IMR-90 (cell line): ENCODE measurements at regions not wholly inside any gene's neighbourhood (a gene's known extent, or its start where the extent isn't known, plus 50 kb on each side); places are given as distances from the start of the nearest gene placed in this dataset.

Experiments
- ATAC-seq: fragments of 200-7000 bp; cut with Tn5 transposase; 2 replicates; pipeline ENCODE4 v1.9.1; 2020; ENCODE audit warnings: low read depth, mild to moderate bottlenecking, moderate library complexity
- BruUV-seq: library from RNA; stranded (reverse); fragments of 400-500 nt; replicated peaks from 2 replicates; lab custom pipeline; 2021; lab: Mats Ljungman, UMichigan
- CTCF ChIA-PET: fragments of 300-600 bp; formaldehyde crosslinking; extraction: SDS; loops from one replicate; lab custom pipeline; 2021; ENCODE audit warnings: antibody characterized with exemption; lab: Yijun Ruan, JAX
- POLR2A ChIA-PET: fragments of 300-600 bp; sonication (Branson Sonifier 250); formaldehyde crosslinking; loops from one replicate; lab custom pipeline; 2022; ENCODE audit warnings: antibody characterized with exemption; ENCODE audit not compliant: unreplicated experiment; lab: Charles Lee
- DNase-seq: peaks from one replicate; pipeline ENCODE4 v3.0.0; 2013
- H2AFZ ChIP-seq: replicated peaks from 2 replicates; pipeline ENCODE3; 2013; ENCODE audit warnings: low read length, mild to moderate bottlenecking; ENCODE audit not compliant: poor library complexity
- H2AK5ac ChIP-seq: 2 replicates; pipeline ENCODE4 v1.6.1; 2013; ENCODE audit warnings: low read depth, low read length, inconsistent platforms
- H2AK9ac ChIP-seq: replicated peaks from 2 replicates; pipeline ENCODE3; 2013; ENCODE audit warnings: mild to moderate bottlenecking, low read depth, low read length, moderate library complexity; ENCODE audit not compliant: poor library complexity
- H2BK120ac ChIP-seq: 2 replicates; pipeline ENCODE4 v1.6.1; 2013; ENCODE audit warnings: low read depth, low read length, inconsistent platforms
- H2BK15ac ChIP-seq: 3 replicates; pipeline ENCODE4 v1.6.1; 2013; ENCODE audit warnings: low read depth, low read length, inconsistent platforms
- H2BK20ac ChIP-seq: 2 replicates; pipeline ENCODE4 v1.6.1; 2013; ENCODE audit warnings: low read depth, mild to moderate bottlenecking, inconsistent platforms, low read length, moderate library complexity
- H2BK5ac ChIP-seq: 2 replicates; pipeline ENCODE4 v1.6.1; 2013; ENCODE audit warnings: mild to moderate bottlenecking, low read depth, low read length, inconsistent platforms; ENCODE audit not compliant: poor library complexity, severe bottlenecking
- H3K14ac ChIP-seq: replicated peaks from 2 replicates; pipeline ENCODE4 v1.6.1; 2013; ENCODE audit warnings: low read depth, low read length, inconsistent platforms
- H3K18ac ChIP-seq: 2 replicates; pipeline ENCODE4 v1.6.1; 2013; ENCODE audit warnings: low read depth, low read length, control low read depth
- H3K23ac ChIP-seq: 2 replicates; pipeline ENCODE4 v1.6.1; 2013; ENCODE audit warnings: low read depth, low read length, inconsistent platforms
- H3K27ac ChIP-seq: 2 replicates; pipeline ENCODE4 v1.5.1; 2013; ENCODE audit warnings: mild to moderate bottlenecking, control low read depth, low read length; ENCODE audit not compliant: insufficient read depth
- H3K27me3 ChIP-seq: 2 replicates; pipeline ENCODE4 v1.6.1; 2013; ENCODE audit warnings: low read length; ENCODE audit not compliant: control insufficient read depth, insufficient read depth
- H3K36me3 ChIP-seq: 2 replicates; pipeline ENCODE4 v1.6.1; 2013; ENCODE audit warnings: low read length, mixed read lengths; ENCODE audit not compliant: control insufficient read depth, insufficient read depth
- H3K4ac ChIP-seq: 2 replicates; pipeline ENCODE4 v1.6.1; 2013; ENCODE audit warnings: low read depth, low read length, inconsistent platforms
- H3K4me1 ChIP-seq: 2 replicates; pipeline ENCODE4 v1.6.1; 2013; ENCODE audit warnings: low read length, mixed read lengths; ENCODE audit not compliant: control insufficient read depth, insufficient read depth
- H3K4me2 ChIP-seq: 2 replicates; pipeline ENCODE4 v1.6.1; 2013; ENCODE audit warnings: low read depth, mild to moderate bottlenecking, control low read depth, low read length, moderate library complexity
- H3K4me3 ChIP-seq: 2 replicates; pipeline ENCODE4 v1.5.1; 2013; ENCODE audit warnings: low read depth, mild to moderate bottlenecking, control low read depth, low read length, moderate library complexity; ENCODE audit not compliant: insufficient read depth
- H3K56ac ChIP-seq: 2 replicates; pipeline ENCODE4 v1.6.1; 2013; ENCODE audit warnings: low read length, inconsistent platforms; ENCODE audit not compliant: insufficient read depth; ENCODE audit errors: extremely low read depth
- H3K79me1 ChIP-seq, 2 experiments: 2 replicates each; pipeline ENCODE4 v1.6.1; 2013; ENCODE audit warnings: low read length in 2 of 2, inconsistent platforms in 1 of 2, low read depth in 1 of 2
- H3K9ac ChIP-seq: 2 replicates; pipeline ENCODE4 v1.6.1; 2013; ENCODE audit warnings: low read depth, low read length, control low read depth
- H3K9me1 ChIP-seq: 2 replicates; pipeline ENCODE4 v1.6.1; 2013; ENCODE audit warnings: low read length, inconsistent platforms; ENCODE audit not compliant: insufficient read depth
- H3K9me3 ChIP-seq: 2 replicates; pipeline ENCODE4 v1.6.1; 2013; ENCODE audit warnings: low read length; ENCODE audit not compliant: control insufficient read depth, insufficient read depth
- H4K20me1 ChIP-seq: 2 replicates; pipeline ENCODE4 v1.6.1; 2013; ENCODE audit warnings: low read length, inconsistent platforms; ENCODE audit not compliant: insufficient read depth
- H4K5ac ChIP-seq: 2 replicates; pipeline ENCODE4 v1.6.1; 2013; ENCODE audit warnings: mild to moderate bottlenecking, low read depth, low read length, control low read depth
- H4K8ac ChIP-seq, 2 experiments: 2 replicates each; pipeline ENCODE4 v1.6.1; 2013; ENCODE audit warnings: low read depth in 2 of 2, low read length in 2 of 2, control low read depth in 1 of 2, inconsistent platforms in 1 of 2
- H4K91ac ChIP-seq: 2 replicates; pipeline ENCODE4 v1.6.1; 2013; ENCODE audit warnings: low read depth, low read length, inconsistent platforms; ENCODE audit not compliant: insufficient read depth
- BHLHE40 ChIP-seq: fragments of 150-350 bp; IDR thresholded peaks from 2 replicates; pipeline ENCODE4 v1.6.1; 2016; ENCODE audit warnings: mild to moderate bottlenecking, low read depth, low read length
- CEBPB ChIP-seq: IDR thresholded peaks from 2 replicates; pipeline ENCODE4 v1.6.1; 2012; ENCODE audit warnings: low read depth, low read length, improper control_type of control experiment
- CHD1 ChIP-seq: IDR thresholded peaks from 2 replicates; pipeline ENCODE4 v1.6.1; 2012; ENCODE audit warnings: low read depth, low read length, improper control_type of control experiment
- FOS ChIP-seq: fragments of 150-350 bp; IDR thresholded peaks from 2 replicates; pipeline ENCODE4 v1.6.1; 2016; ENCODE audit warnings: low read depth, low read length
- MAFK ChIP-seq: IDR thresholded peaks from 2 replicates; pipeline ENCODE4 v1.6.1; 2012; ENCODE audit warnings: low read depth, low read length, improper control_type of control experiment
- MAZ ChIP-seq: IDR thresholded peaks from 2 replicates; pipeline ENCODE4 v1.6.1; 2012; ENCODE audit warnings: low read depth, mild to moderate bottlenecking, low read length, improper control_type of control experiment, moderate library complexity, borderline replicate concordance
- MXI1 ChIP-seq: IDR thresholded peaks from 2 replicates; pipeline ENCODE4 v1.6.1; 2012; ENCODE audit warnings: low read depth, mild to moderate bottlenecking, low read length, moderate library complexity, borderline replicate concordance
- NFE2L2 ChIP-seq: fragments of 150-350 bp; IDR thresholded peaks from 2 replicates; pipeline ENCODE4 v1.6.1; 2016; ENCODE audit warnings: low read depth, mild to moderate bottlenecking, low read length
- POLR2A ChIP-seq: IDR thresholded peaks from 2 replicates; pipeline ENCODE4 v1.6.1; 2012; ENCODE audit warnings: mild to moderate bottlenecking, low read depth, low read length
- RAD21 ChIP-seq: IDR thresholded peaks from 2 replicates; pipeline ENCODE4 v1.6.1; 2012; ENCODE audit warnings: low read length, improper control_type of control experiment
- RCOR1 ChIP-seq: IDR thresholded peaks from 2 replicates; pipeline ENCODE4 v1.6.1; 2012; ENCODE audit warnings: mild to moderate bottlenecking, low read length, improper control_type of control experiment; ENCODE audit not compliant: insufficient replicate concordance
- RFX5 ChIP-seq: IDR thresholded peaks from 2 replicates; pipeline ENCODE4 v1.8.0; 2012; ENCODE audit warnings: low read depth, mild to moderate bottlenecking, low read length, moderate library complexity
- SMC3 ChIP-seq: fragments of 150-350 bp; IDR thresholded peaks from 2 replicates; pipeline ENCODE4 v1.6.1; 2016; ENCODE audit warnings: low read depth, mild to moderate bottlenecking, antibody characterized with exemption, low read length, moderate library complexity
- WGBS, 2 experiments: methylation state at CpG; one replicate each; pipeline versions ENCODE4 v1.1.5 to v1.1.7; 2013; ENCODE audit warnings: missing lambda C conversion rate in 2 of 2; ENCODE audit not compliant: insufficient read length in 1 of 2; ENCODE audit errors: extremely low coverage in 2 of 2; 5-methylcytosine and 5-hydroxymethylcytosine counted together
- dilution Hi-C: fragments of 300-500 bp; cut with HindIII; formaldehyde crosslinking; loops from one replicate; pipeline ENCODE4 v1.14.3; 2018; ENCODE audit warnings: low sequenced_read_pairs; ENCODE audit not compliant: unreplicated experiment
- in situ Hi-C: fragments of 300-500 bp; cut with MboI; formaldehyde crosslinking; loops from 3 replicates; pipeline ENCODE4 v1.14.3; 2019; ENCODE audit warnings: low sequenced_read_pairs, inconsistent platforms, mixed read lengths
- intact Hi-C: fragments of 100-400 bp; cut with micrococcal nuclease; formaldehyde crosslinking; loops from 2 replicates; pipeline ENCODE4 v1.10.0; 2022
- TF ChIP-seq, protein P1 (sequence below): fragments of 150-350 bp; IDR thresholded peaks from 2 replicates; pipeline ENCODE4 v1.6.1; 2016; ENCODE audit warnings: low read depth, mild to moderate bottlenecking, low read length, moderate library complexity, borderline replicate concordance
- TF ChIP-seq, protein P2 (sequence below): fragments of 150-350 bp; IDR thresholded peaks from 2 replicates; pipeline ENCODE4 v1.6.1; 2017; ENCODE audit warnings: mild to moderate bottlenecking, antibody characterized with exemption, low read length, low read depth
- TF ChIP-seq, protein P3 (sequence below): conservative IDR thresholded peaks from 2 replicates; pipeline ENCODE4 v1.5.1; 2012; ENCODE audit warnings: mild to moderate bottlenecking, low read depth, low read length, improper control_type of control experiment

DNA sequence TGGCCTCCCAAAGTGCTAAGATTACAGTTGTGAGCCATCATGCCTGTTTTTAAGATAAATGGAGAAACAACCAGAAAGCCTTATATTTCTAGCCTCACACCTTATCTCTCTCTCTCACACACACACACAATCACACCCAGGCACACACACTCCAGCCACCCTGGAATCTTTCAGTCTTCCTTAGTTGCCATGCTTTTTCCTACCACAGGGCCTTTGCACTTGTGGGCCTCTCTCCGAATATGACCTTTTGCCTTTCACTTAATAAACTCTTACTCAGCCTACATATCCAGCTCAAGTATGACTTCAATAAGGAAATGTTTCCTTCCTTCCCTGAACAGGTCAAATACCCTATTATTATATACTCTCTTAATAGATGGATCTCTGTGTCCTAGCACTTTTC is 290.7 kb downstream of the NFIB start:
- no peak overlapping the region for H2AK5ac ChIP-seq
- no peak overlapping the region for H3K56ac ChIP-seq
- H2BK5ac ChIP-seq, result no peak overlapping the region
- H3K27me3 ChIP-seq, result peaks cover 6% of the 10 kb centered on the region
- no peak overlapping the region for H2BK15ac ChIP-seq
- H3K9me1 ChIP-seq, result no peaks in the 10 kb centered on the region
- ChIA-PET POLR2A (no interaction called here), CTCF (no interaction called here)
- no peak overlapping the region for H3K9ac ChIP-seq
- ATAC-seq (no peak), DNase-seq (no peak)
- no CpG with 5 or more reads among the region's 1 CpG for WGBS, 2 experiments
- no peak overlapping the region for H2BK20ac ChIP-seq
- intact Hi-C loops, result no loop called here
- no peak for TF ChIP-seq SMC3
- no peak for TF ChIP-seq RFX5
- TF ChIP-seq CHD1, result no peak
- no peak for TF ChIP-seq NFE2L2
- no peak for TF ChIP-seq CEBPB
- TF ChIP-seq, protein P1, sequence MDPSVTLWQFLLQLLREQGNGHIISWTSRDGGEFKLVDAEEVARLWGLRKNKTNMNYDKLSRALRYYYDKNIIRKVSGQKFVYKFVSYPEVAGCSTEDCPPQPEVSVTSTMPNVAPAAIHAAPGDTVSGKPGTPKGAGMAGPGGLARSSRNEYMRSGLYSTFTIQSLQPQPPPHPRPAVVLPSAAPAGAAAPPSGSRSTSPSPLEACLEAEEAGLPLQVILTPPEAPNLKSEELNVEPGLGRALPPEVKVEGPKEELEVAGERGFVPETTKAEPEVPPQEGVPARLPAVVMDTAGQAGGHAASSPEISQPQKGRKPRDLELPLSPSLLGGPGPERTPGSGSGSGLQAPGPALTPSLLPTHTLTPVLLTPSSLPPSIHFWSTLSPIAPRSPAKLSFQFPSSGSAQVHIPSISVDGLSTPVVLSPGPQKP, result no peak
- no peak for TF ChIP-seq FOS
- TF ChIP-seq MXI1, result no peak
- no peak for TF ChIP-seq POLR2A
- TF ChIP-seq, protein P2, sequence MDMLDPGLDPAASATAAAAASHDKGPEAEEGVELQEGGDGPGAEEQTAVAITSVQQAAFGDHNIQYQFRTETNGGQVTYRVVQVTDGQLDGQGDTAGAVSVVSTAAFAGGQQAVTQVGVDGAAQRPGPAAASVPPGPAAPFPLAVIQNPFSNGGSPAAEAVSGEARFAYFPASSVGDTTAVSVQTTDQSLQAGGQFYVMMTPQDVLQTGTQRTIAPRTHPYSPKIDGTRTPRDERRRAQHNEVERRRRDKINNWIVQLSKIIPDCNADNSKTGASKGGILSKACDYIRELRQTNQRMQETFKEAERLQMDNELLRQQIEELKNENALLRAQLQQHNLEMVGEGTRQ, result no peak
- TF ChIP-seq, protein P3, sequence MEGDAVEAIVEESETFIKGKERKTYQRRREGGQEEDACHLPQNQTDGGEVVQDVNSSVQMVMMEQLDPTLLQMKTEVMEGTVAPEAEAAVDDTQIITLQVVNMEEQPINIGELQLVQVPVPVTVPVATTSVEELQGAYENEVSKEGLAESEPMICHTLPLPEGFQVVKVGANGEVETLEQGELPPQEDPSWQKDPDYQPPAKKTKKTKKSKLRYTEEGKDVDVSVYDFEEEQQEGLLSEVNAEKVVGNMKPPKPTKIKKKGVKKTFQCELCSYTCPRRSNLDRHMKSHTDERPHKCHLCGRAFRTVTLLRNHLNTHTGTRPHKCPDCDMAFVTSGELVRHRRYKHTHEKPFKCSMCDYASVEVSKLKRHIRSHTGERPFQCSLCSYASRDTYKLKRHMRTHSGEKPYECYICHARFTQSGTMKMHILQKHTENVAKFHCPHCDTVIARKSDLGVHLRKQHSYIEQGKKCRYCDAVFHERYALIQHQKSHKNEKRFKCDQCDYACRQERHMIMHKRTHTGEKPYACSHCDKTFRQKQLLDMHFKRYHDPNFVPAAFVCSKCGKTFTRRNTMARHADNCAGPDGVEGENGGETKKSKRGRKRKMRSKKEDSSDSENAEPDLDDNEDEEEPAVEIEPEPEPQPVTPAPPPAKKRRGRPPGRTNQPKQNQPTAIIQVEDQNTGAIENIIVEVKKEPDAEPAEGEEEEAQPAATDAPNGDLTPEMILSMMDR, result no peak
- no peak for TF ChIP-seq BHLHE40
- TF ChIP-seq RAD21, result no peak
- no peak for TF ChIP-seq MAFK
- TF ChIP-seq MAZ, result no peak
- TF ChIP-seq RCOR1, result no peak
- no peak overlapping the region for H4K91ac ChIP-seq
- no peak overlapping the region for H3K4me3 ChIP-seq
- no peak overlapping the region for H3K23ac ChIP-seq
- no peak overlapping the region for H3K18ac ChIP-seq
- no peak overlapping the region for H2AK9ac ChIP-seq
- BruUV-seq, result no TSS peak
- dilution Hi-C loops, result no loop called here
- H3K27ac ChIP-seq, result no peak overlapping the region
- H2AFZ ChIP-seq, result no peak overlapping the region
- no peak overlapping the region for H4K8ac ChIP-seq
- no peak overlapping the region for H3K4me2 ChIP-seq
- H3K36me3 ChIP-seq, result no peaks in the 10 kb centered on the region
- H3K79me1 ChIP-seq, result no peaks in the 10 kb centered on the region
- no peak overlapping the region for H2BK120ac ChIP-seq
- no peaks in the 10 kb centered on the region for H3K9me3 ChIP-seq
- no peak overlapping the region for H3K4ac ChIP-seq
- H3K14ac ChIP-seq, result no peak overlapping the region
- no peaks in the 10 kb centered on the region for H3K4me1 ChIP-seq
- in situ Hi-C loops, result no loop called here
- no peaks in the 10 kb centered on the region for H4K20me1 ChIP-seq
- no peak overlapping the region for H4K5ac ChIP-seq
